ENCODE measurements at regions not wholly inside any gene's neighbourhood (a gene's known extent, or its start where the extent isn't known, plus 50 kb on each side); places are given as distances from the start of the nearest gene placed in this dataset.

- no TSS peak for BruUV-seq (replicated peaks)
- Histone ChIP-seq H3K9me3 (ENCODE audit: low read length) (peaks cover 2% of the 10 kb centered on the region; the same call in 1 of the 2 replicates), H3K4me2 (ENCODE audit: low read depth, low read length) (no peak overlapping the region), H2AFZ (ENCODE audit: low read length) (no peak overlapping the region), H3K79me2 (ENCODE audit: insufficient read depth, low read length) (no peaks in the 10 kb centered on the region), H3K27ac (ENCODE audit: extremely low read length, insufficient read depth, low read length) (no peak overlapping the region), H3K4me3 (replicated peaks in 1 of 3; ENCODE audit: insufficient read depth in 1 of 3, low read depth in 2 of 3, low read length in 3 of 3) (no peak overlapping the region), H3K27me3 (ENCODE audit: control insufficient read depth in 1 of 2, insufficient read depth in 2 of 2, low read length in 2 of 2) (no peaks in the 10 kb centered on the region), H3K9ac (ENCODE audit: insufficient read depth, low read depth, low read length) (no peak overlapping the region), H4K20me1 (ENCODE audit: insufficient read depth, low read length) (no peaks in the 10 kb centered on the region), H3K4me1 (ENCODE audit: insufficient read depth, low read length) (no peaks in the 10 kb centered on the region), H3K36me3 (replicated peaks in 1 of 2; ENCODE audit: control insufficient read depth in 1 of 2, insufficient read depth in 2 of 2, low read length in 2 of 2) (no peaks in the 10 kb centered on the region)
- ATAC-seq: no peak
- FAIRE-seq: no peak
- in situ Hi-C loops (cut with HindIII; ENCODE audit: extremely low pct_ligation_motif_present, low pct_unique_long_range_greater_than_20kb) (no loop called here), intact Hi-C loops (cut with micrococcal nuclease; ENCODE audit: unreplicated experiment) (no loop called here)
- POLR2A ChIA-PET: no interaction called here
- DNase-seq (ENCODE audit: low spot score): no peak
- CTCF ChIA-PET (ENCODE audit: low intra/inter-chr PET ratio, low total read pairs): no interaction called here
- TF ChIP-seq SMARCC2 (IDR thresholded peaks at IDR 0.05): no peak
- TF ChIP-seq NR2F1 (CRISPR knock-in tag; IDR thresholded peaks at IDR 0.05): no peak
- TF ChIP-seq, protein P1, sequence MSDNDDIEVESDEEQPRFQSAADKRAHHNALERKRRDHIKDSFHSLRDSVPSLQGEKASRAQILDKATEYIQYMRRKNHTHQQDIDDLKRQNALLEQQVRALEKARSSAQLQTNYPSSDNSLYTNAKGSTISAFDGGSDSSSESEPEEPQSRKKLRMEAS (IDR thresholded peaks at IDR 0.05): no peak
- TF ChIP-seq, protein P2, sequence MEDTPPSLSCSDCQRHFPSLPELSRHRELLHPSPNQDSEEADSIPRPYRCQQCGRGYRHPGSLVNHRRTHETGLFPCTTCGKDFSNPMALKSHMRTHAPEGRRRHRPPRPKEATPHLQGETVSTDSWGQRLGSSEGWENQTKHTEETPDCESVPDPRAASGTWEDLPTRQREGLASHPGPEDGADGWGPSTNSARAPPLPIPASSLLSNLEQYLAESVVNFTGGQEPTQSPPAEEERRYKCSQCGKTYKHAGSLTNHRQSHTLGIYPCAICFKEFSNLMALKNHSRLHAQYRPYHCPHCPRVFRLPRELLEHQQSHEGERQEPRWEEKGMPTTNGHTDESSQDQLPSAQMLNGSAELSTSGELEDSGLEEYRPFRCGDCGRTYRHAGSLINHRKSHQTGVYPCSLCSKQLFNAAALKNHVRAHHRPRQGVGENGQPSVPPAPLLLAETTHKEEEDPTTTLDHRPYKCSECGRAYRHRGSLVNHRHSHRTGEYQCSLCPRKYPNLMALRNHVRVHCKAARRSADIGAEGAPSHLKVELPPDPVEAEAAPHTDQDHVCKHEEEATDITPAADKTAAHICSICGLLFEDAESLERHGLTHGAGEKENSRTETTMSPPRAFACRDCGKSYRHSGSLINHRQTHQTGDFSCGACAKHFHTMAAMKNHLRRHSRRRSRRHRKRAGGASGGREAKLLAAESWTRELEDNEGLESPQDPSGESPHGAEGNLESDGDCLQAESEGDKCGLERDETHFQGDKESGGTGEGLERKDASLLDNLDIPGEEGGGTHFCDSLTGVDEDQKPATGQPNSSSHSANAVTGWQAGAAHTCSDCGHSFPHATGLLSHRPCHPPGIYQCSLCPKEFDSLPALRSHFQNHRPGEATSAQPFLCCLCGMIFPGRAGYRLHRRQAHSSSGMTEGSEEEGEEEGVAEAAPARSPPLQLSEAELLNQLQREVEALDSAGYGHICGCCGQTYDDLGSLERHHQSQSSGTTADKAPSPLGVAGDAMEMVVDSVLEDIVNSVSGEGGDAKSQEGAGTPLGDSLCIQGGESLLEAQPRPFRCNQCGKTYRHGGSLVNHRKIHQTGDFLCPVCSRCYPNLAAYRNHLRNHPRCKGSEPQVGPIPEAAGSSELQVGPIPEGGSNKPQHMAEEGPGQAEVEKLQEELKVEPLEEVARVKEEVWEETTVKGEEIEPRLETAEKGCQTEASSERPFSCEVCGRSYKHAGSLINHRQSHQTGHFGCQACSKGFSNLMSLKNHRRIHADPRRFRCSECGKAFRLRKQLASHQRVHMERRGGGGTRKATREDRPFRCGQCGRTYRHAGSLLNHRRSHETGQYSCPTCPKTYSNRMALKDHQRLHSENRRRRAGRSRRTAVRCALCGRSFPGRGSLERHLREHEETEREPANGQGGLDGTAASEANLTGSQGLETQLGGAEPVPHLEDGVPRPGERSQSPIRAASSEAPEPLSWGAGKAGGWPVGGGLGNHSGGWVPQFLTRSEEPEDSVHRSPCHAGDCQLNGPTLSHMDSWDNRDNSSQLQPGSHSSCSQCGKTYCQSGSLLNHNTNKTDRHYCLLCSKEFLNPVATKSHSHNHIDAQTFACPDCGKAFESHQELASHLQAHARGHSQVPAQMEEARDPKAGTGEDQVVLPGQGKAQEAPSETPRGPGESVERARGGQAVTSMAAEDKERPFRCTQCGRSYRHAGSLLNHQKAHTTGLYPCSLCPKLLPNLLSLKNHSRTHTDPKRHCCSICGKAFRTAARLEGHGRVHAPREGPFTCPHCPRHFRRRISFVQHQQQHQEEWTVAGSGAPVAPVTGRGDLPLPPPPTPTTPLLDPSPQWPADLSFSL (CRISPR knock-in tag; IDR thresholded peaks at IDR 0.05): no peak
- no peak for TF ChIP-seq ZNF678 (CRISPR knock-in tag; IDR thresholded peaks at IDR 0.05)
- no peak for TF ChIP-seq ATF4 (CRISPR knock-in tag; IDR thresholded peaks at IDR 0.05)
- TF ChIP-seq RARA (CRISPR knock-in tag; IDR thresholded peaks at IDR 0.05): no peak
- no peak for TF ChIP-seq CREB1 (IDR thresholded peaks at IDR 0.05)
- TF ChIP-seq CREB1 (CRISPR knock-in tag; IDR thresholded peaks at IDR 0.05): no peak
- no peak for TF ChIP-seq ZNF670 (CRISPR knock-in tag; IDR thresholded peaks at IDR 0.05; ENCODE audit: borderline replicate concordance)
- no peak for TF ChIP-seq MTA1 (CRISPR knock-in tag; IDR thresholded peaks at IDR 0.05; ENCODE audit: borderline replicate concordance)
- no peak for TF ChIP-seq TBP (CRISPR knock-in tag; IDR thresholded peaks at IDR 0.05)
- no peak for TF ChIP-seq ZBTB1 (CRISPR knock-in tag; IDR thresholded peaks at IDR 0.05; ENCODE audit: borderline replicate concordance)
- no peak for TF ChIP-seq ZNF878 (CRISPR knock-in tag; IDR thresholded peaks at IDR 0.05)
- TF ChIP-seq ZNF792 (CRISPR knock-in tag; IDR thresholded peaks at IDR 0.05): no peak
- TF ChIP-seq, protein P3, sequence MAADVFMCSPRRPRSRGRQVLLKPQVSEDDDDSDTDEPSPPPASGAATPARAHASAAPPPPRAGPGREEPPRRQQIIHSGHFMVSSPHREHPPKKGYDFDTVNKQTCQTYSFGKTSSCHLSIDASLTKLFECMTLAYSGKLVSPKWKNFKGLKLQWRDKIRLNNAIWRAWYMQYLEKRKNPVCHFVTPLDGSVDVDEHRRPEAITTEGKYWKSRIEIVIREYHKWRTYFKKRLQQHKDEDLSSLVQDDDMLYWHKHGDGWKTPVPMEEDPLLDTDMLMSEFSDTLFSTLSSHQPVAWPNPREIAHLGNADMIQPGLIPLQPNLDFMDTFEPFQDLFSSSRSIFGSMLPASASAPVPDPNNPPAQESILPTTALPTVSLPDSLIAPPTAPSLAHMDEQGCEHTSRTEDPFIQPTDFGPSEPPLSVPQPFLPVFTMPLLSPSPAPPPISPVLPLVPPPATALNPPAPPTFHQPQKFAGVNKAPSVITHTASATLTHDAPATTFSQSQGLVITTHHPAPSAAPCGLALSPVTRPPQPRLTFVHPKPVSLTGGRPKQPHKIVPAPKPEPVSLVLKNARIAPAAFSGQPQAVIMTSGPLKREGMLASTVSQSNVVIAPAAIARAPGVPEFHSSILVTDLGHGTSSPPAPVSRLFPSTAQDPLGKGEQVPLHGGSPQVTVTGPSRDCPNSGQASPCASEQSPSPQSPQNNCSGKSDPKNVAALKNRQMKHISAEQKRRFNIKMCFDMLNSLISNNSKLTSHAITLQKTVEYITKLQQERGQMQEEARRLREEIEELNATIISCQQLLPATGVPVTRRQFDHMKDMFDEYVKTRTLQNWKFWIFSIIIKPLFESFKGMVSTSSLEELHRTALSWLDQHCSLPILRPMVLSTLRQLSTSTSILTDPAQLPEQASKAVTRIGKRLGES (CRISPR knock-in tag; IDR thresholded peaks at IDR 0.05; ENCODE audit: borderline replicate concordance): no peak
- TF ChIP-seq ZNF143 (CRISPR knock-in tag; IDR thresholded peaks at IDR 0.05): no peak
- no peak for TF ChIP-seq ZNF652 (CRISPR knock-in tag; IDR thresholded peaks at IDR 0.05; ENCODE audit: borderline replicate concordance, low read depth)
Observed at GRCh38 chr2:188795762-188796161, 178.4 kb upstream of the COL3A1 start.
